ENCODE measurements at regions not wholly inside any gene's neighbourhood (a gene's known extent, or its start where the extent isn't known, plus 50 kb on each side); places are given as distances from the start of the nearest gene placed in this dataset.

GRCh38 chr3:178048768-178049167 is 487.5 kb upstream of the KCNMB2 start:
- FAIRE-seq, result no peak

GRCh38 chr3:178054471-178054870 is 481.8 kb upstream of the KCNMB2 start:
- FAIRE-seq, result no peak

- FAIRE-seq, result no peak
Observed at GRCh38 chr3:178055939-178056338, 480.3 kb upstream of the KCNMB2 start.

- no peak for FAIRE-seq
Observed at GRCh38 chr3:178056868-178057267, 479.4 kb upstream of the KCNMB2 start.

GRCh38 chr3:178058629-178059028 is 477.6 kb upstream of the KCNMB2 start:
- no peak for FAIRE-seq

- FAIRE-seq, result no peak
Observed at GRCh38 chr3:178059119-178059518, 477.1 kb upstream of the KCNMB2 start.

- FAIRE-seq, result no peak
Observed at GRCh38 chr3:178059836-178060235, 476.4 kb upstream of the KCNMB2 start.

GRCh38 chr3:178060407-178060806 is 475.8 kb upstream of the KCNMB2 start:
- FAIRE-seq, result no peak

GRCh38 chr3:178062126-178062525 is 474.1 kb upstream of the KCNMB2 start:
- no peak for FAIRE-seq

GRCh38 chr3:178063461-178063860 is 472.8 kb upstream of the KCNMB2 start:
- FAIRE-seq, result no peak

GRCh38 chr3:178067721-178068120 is 468.5 kb upstream of the KCNMB2 start:
- FAIRE-seq, result no peak

- no peak for FAIRE-seq
Observed at GRCh38 chr3:178072391-178073305, 463.6 kb upstream of the KCNMB2 start.

GRCh38 chr3:178073366-178073765 is 462.9 kb upstream of the KCNMB2 start:
- no peak for FAIRE-seq

GRCh38 chr3:178075344-178075743 is 460.9 kb upstream of the KCNMB2 start:
- FAIRE-seq, result no peak

- FAIRE-seq, result no peak
Observed at GRCh38 chr3:178078953-178079352, 457.3 kb upstream of the KCNMB2 start.

GRCh38 chr3:178079966-178080365 is 456.3 kb upstream of the KCNMB2 start:
- no peak for FAIRE-seq

- FAIRE-seq, result no peak
Observed at GRCh38 chr3:178082326-178082906, 453.8 kb upstream of the KCNMB2 start.

- FAIRE-seq, result no peak
Observed at GRCh38 chr3:178083906-178084866, 452.1 kb upstream of the KCNMB2 start.

GRCh38 chr3:178084938-178085816 is 451.1 kb upstream of the KCNMB2 start:
- no peak for FAIRE-seq

GRCh38 chr3:178085817-178086123 is 450.5 kb upstream of the KCNMB2 start:
- FAIRE-seq, result no peak

GRCh38 chr3:178086144-178086825 is 450.0 kb upstream of the KCNMB2 start:
- no peak for FAIRE-seq

GRCh38 chr3:178087376-178087775 is 448.9 kb upstream of the KCNMB2 start:
- no peak for FAIRE-seq
